AG04449 (cell line): ENCODE measurements at regions not wholly inside any gene's neighbourhood (a gene's known extent, or its start where the extent isn't known, plus 50 kb on each side); places are given as distances from the start of the nearest gene placed in this dataset.

Experiments used
- CTCF ChIA-PET: fragments of 350-600 bp; formaldehyde crosslinking; extraction: SDS; loops from one replicate; lab custom pipeline; 2021; ENCODE audit warnings: antibody characterized with exemption; lab: Yijun Ruan, JAX
- POLR2A ChIA-PET: fragments of 400-600, 350-600 bp; formaldehyde crosslinking; extraction: SDS; loops from one replicate; lab custom pipeline; 2020; ENCODE audit warnings: antibody characterized with exemption, inconsistent platforms; lab: Yijun Ruan, JAX
- DNase-seq: peaks from one replicate; pipeline ENCODE4 v3.0.0-alpha.2; 2010; ENCODE audit warnings: low read depth, low spot score
- H3K4me3 ChIP-seq: 2 replicates; pipeline ENCODE4 v1.5.1; 2011; ENCODE audit warnings: low read depth, mild to moderate bottlenecking, control low read depth, low read length
- CTCF ChIP-seq: IDR thresholded peaks from one replicate; pipeline ENCODE4 v1.5.1; 2011; ENCODE audit warnings: mild to moderate bottlenecking, moderate library complexity, low read length, control low read depth, inconsistent platforms; ENCODE audit not compliant: insufficient read depth; ENCODE audit errors: missing control alignments

- POLR2A ChIA-PET, result no interaction called here
- CTCF ChIA-PET, result no interaction called here
Observed at GRCh38 chr18:24919181-24919797, 432.7 kb downstream of the ZNF521 start.

GRCh38 chr18:24922491-24922890 is 429.5 kb downstream of the ZNF521 start:
- POLR2A ChIA-PET, result no interaction called here
- TF ChIP-seq CTCF, result no peak
- CTCF ChIA-PET, result no interaction called here
- DNase-seq, result no peak
- no peak overlapping the region for H3K4me3 ChIP-seq

More at GRCh38 chr18:24919181-24919797, 432.7 kb downstream of the ZNF521 start:
- no peak for DNase-seq
- no peak for TF ChIP-seq CTCF
- no peak overlapping the region for H3K4me3 ChIP-seq

GRCh38 chr18:24923138-24923537 is 428.8 kb downstream of the ZNF521 start:
- CTCF ChIA-PET, result no interaction called here
- H3K4me3 ChIP-seq, result no peak overlapping the region
- no peak for DNase-seq
- TF ChIP-seq CTCF, result no peak
- POLR2A ChIA-PET, result no interaction called here

GRCh38 chr18:24924066-24924716 is 427.8 kb downstream of the ZNF521 start:
- TF ChIP-seq CTCF, result no peak
- POLR2A ChIA-PET, result no interaction called here
- H3K4me3 ChIP-seq, result no peak overlapping the region
- DNase-seq, result no peak
- CTCF ChIA-PET, result no interaction called here

GRCh38 chr18:24926649-24927048 is 425.3 kb downstream of the ZNF521 start:
- no peak for TF ChIP-seq CTCF
- DNase-seq, result no peak
- POLR2A ChIA-PET, result no interaction called here
- no peak overlapping the region for H3K4me3 ChIP-seq
- CTCF ChIA-PET, result no interaction called here

- ChIA-PET POLR2A (no interaction called here), CTCF (no interaction called here)
- no peak for DNase-seq
- no peak overlapping the region for H3K4me3 ChIP-seq
- no peak for TF ChIP-seq CTCF
Observed at GRCh38 chr18:24928301-24928878, 423.6 kb downstream of the ZNF521 start.
